Transverse colon (tissue), 4 donors: ENCODE measurements at regions not wholly inside any gene's neighbourhood (a gene's known extent, or its start where the extent isn't known, plus 50 kb on each side); places are given as distances from the start of the nearest gene placed in this dataset.

Source experiments
- DNase-seq: peaks from one replicate; pipeline ENCODE4 v3.0.0-alpha.2; 2019
- H3K27ac ChIP-seq, 4 donors: fragments of 200-600 bp; sonication (generic); 2 replicates each; pipeline ENCODE4 v1.5.1; 2016 to 2018; ENCODE audit warnings: inconsistent platforms in 4 of 4
- H3K27me3 ChIP-seq: fragments of 200-600 bp; sonication (generic); 2 replicates; pipeline ENCODE4 v1.5.1; 2017; ENCODE audit warnings: inconsistent platforms
- H3K36me3 ChIP-seq, 4 donors: fragments of 200-600 bp; sonication (generic); 2 replicates each; pipeline ENCODE4 v1.5.1; 2017 to 2019; ENCODE audit warnings: inconsistent platforms in 4 of 4
- H3K4me1 ChIP-seq, 4 donors: fragments of 200-600 bp; sonication (generic); 2 replicates each; pipeline ENCODE4 v1.5.1; 2017 to 2020; ENCODE audit warnings: inconsistent platforms in 4 of 4
- H3K4me3 ChIP-seq, 4 donors: fragments of 200-600 bp; sonication (generic); 1 replicate in 1 of 4; 2 replicates in 3 of 4; pipeline versions ENCODE4 v1.5.1 to v1.6.1; 2017 to 2019; ENCODE audit warnings: inconsistent platforms in 4 of 4
- H3K9me3 ChIP-seq, 2 donors: fragments of 200-600 bp; sonication (generic); 2 replicates each; pipeline ENCODE4 v1.5.1; 2017 to 2019; ENCODE audit warnings: inconsistent platforms in 2 of 2
- EP300 ChIP-seq: sonication (generic); formaldehyde crosslinking; IDR thresholded peaks from one replicate; pipeline ENCODE4 v1.6.1; 2017; ENCODE audit warnings: antibody characterized with exemption, low read depth
- POLR2A ChIP-seq: fragments of 450-650 bp; IDR thresholded peaks from one replicate; pipeline ENCODE4 v1.6.1; 2016; ENCODE audit warnings: antibody characterized with exemption, mild to moderate bottlenecking, moderate library complexity
- POLR2AphosphoS5 ChIP-seq, 3 donors: sonication (generic); formaldehyde crosslinking; IDR thresholded peaks; one replicate each; pipeline ENCODE4 v1.6.1; 2016; ENCODE audit warnings: antibody characterized with exemption in 3 of 3
- WGBS, 2 donors: methylation state at CpG; one replicate each; pipeline ENCODE4 v1.1.5; 2018; ENCODE audit warnings: low coverage in 1 of 2; 5-methylcytosine and 5-hydroxymethylcytosine counted together
- in situ Hi-C, 4 donors: fragments of 200-750 bp; cut with MboI; loops; one replicate each; pipeline versions ENCODE4 v1.15.0 to v1.15.1; 2017; ENCODE audit warnings: low sequenced_read_pairs in 3 of 4, low pct_ligation_motif_present in 1 of 4, low pct_unique_long_range_greater_than_20kb in 1 of 4
- intact Hi-C: fragments of 100-400 bp; cut with DNase I; formaldehyde crosslinking; loops from one replicate; pipeline ENCODE4 v1.15.1; 2023; ENCODE audit warnings: low total_unique reads
- TF ChIP-seq, protein P1 (sequence below), 5 experiments: fragments of 200-600 bp in 3 of 5; fragments of 450-650 bp in 2 of 5; sonication (generic) in 3 of 5; IDR thresholded peaks; 1 replicate in 2 of 5; 2 replicates in 3 of 5; pipeline ENCODE4 v1.5.1; 2016 to 2017; ENCODE audit warnings: antibody characterized with exemption in 5 of 5, inconsistent platforms in 3 of 5, mild to moderate bottlenecking in 2 of 5, moderate library complexity in 1 of 5

DNA sequence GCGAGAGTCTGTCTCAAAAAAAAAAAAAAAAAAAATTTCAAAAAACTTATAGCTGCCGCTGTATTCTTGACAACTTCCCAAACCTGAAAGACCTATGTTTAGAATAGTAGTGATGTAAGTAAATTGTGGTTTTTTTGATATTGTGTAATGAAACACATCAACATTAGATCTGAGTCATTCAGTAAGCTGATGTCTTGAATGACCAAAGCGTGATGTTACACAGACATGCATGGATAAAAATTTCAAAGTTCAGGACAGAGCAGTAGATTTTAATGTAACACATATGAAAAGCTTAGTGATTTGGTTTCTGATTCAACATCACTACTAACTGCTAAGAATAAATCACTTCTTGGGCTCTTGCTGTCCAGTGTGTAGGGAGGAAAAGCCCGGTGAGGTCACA is 69.3 kb upstream of the MEX3C start:
- H3K9me3 ChIP-seq, result no peaks in the 10 kb centered on the region
- H3K27me3 ChIP-seq, result no peaks in the 10 kb centered on the region
- in situ Hi-C loops (no loop called here), intact Hi-C loops (no loop called here)
- no peak for DNase-seq
- no peaks in the 10 kb centered on the region for H3K4me1 ChIP-seq
- TF ChIP-seq POLR2A (no peak), POLR2AphosphoS5 (IDR thresholded peaks at IDR 0.05) (no peak), EP300 (no peak)
- TF ChIP-seq, protein P1, sequence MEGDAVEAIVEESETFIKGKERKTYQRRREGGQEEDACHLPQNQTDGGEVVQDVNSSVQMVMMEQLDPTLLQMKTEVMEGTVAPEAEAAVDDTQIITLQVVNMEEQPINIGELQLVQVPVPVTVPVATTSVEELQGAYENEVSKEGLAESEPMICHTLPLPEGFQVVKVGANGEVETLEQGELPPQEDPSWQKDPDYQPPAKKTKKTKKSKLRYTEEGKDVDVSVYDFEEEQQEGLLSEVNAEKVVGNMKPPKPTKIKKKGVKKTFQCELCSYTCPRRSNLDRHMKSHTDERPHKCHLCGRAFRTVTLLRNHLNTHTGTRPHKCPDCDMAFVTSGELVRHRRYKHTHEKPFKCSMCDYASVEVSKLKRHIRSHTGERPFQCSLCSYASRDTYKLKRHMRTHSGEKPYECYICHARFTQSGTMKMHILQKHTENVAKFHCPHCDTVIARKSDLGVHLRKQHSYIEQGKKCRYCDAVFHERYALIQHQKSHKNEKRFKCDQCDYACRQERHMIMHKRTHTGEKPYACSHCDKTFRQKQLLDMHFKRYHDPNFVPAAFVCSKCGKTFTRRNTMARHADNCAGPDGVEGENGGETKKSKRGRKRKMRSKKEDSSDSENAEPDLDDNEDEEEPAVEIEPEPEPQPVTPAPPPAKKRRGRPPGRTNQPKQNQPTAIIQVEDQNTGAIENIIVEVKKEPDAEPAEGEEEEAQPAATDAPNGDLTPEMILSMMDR (IDR thresholded peaks at IDR 0.05), result no peak
- no peak overlapping the region for H3K4me3 ChIP-seq
- 72 to 74% methylated on average over 4 of the region's 4 CpGs for WGBS, 2 donors
- no peak overlapping the region for H3K27ac ChIP-seq
- H3K36me3 ChIP-seq, result no peaks in the 10 kb centered on the region

DNA sequence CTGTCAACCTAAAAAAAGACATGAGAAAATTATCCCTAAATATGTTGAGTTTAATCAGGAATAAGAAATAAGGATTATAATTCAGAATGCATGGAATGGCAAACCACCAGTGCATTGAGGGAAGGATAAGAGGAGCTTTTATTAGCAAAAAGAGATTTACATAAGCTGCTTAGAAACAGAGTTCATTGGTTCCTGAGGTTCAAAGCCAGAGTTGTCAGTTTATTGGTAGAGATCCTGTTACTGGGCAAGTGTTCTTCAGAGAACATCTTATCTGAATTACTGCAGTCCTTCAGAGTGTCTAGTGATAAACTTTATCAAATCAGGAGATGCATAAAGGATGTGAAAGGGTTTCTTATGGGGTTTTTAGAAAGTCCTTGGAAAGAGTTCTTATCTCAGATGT is 76.0 kb upstream of the MEX3C start:
- no peaks in the 10 kb centered on the region for H3K4me1 ChIP-seq
- no peaks in the 10 kb centered on the region for H3K9me3 ChIP-seq
- no peaks in the 10 kb centered on the region for H3K27me3 ChIP-seq
- in situ Hi-C loops (no loop called here), intact Hi-C loops (no loop called here)
- no peak overlapping the region for H3K4me3 ChIP-seq
- H3K36me3 ChIP-seq, result no peaks in the 10 kb centered on the region
- TF ChIP-seq POLR2AphosphoS5 (IDR thresholded peaks at IDR 0.05) (no peak), POLR2A (no peak), EP300 (no peak)
- TF ChIP-seq, protein P1 (IDR thresholded peaks at IDR 0.05), result no peak
- no peak overlapping the region for H3K27ac ChIP-seq
- DNase-seq, result no peak

DNA sequence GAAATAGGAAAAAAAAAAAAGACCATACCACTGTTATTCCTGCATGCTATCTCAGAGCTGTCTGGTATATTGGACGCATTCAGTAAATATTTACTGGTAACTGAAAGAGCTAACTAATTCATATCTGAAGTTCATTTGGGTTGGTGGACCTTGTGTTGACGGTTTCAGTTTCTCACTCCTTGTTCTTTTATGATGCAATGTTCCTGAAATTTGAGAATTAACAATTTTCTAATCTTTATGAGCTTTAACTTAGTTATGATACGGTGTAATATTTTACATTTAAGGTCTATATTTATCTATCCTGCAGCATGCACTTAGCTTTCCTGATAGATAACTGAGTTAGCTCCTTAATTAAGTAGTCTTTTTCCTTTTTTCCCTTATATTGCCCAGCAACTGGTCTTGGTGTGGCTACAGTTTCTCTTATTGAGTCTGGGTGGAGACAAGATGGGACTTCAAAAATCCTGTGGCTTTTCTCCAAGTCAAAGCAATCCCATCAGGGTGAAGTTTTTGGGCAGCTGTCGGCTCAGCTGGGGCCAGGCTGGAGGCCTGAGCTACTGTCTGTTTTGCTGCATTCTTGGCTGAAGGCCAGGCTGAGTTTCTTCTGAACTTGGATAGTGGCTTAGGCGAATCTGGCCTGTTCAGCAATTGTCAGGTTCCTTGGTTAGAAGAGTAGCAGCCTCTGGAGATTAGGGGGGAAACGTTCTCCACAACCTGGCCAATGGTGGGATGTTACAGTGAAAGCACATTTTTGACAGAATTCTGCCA is 78.4 kb upstream of the MEX3C start:
- in situ Hi-C loops, result no loop called here
- no peaks in the 10 kb centered on the region for H3K27me3 ChIP-seq
- no peak for TF ChIP-seq POLR2A
- TF ChIP-seq, protein P1 (IDR thresholded peaks at IDR 0.05), result no peak
- no peaks in the 10 kb centered on the region for H3K36me3 ChIP-seq
- H3K4me3 ChIP-seq, result no peak overlapping the region
- no peak overlapping the region for H3K27ac ChIP-seq
- intact Hi-C loops, result no loop called here
- no peaks in the 10 kb centered on the region for H3K9me3 ChIP-seq
- DNase-seq, result peak; percentile 20
- no peaks in the 10 kb centered on the region for H3K4me1 ChIP-seq
- 63 to 69% methylated on average over 5 to 6 of the region's 6 CpGs for WGBS, 2 donors

DNA sequence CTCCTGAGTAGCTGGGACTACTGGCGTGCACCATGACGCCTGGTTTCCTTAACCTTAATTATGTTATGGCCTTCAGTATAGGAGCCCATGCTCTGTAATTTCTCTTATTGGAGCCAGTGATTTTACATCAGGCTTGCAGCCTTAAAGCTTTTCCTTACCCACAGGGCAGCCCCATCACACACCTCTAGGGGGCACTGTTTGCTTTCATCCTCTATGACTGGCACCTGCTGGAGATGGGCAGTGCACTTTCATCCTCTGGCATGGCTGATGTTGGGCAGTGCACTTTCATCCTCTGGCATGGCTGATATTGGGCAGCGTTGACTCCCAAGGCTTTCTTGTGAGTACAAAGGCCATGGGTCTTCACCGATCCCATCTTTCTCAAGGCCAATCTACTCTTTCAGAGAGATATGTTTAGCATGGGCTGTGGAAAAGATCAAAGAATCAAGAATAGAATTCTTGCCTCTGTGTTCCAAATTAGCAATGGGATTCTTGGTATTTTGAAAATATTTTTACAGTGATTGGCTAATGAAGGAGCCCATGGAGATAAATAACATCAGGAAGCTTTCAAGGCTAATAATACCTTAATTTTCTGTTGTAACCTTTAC is 80.7 kb upstream of the MEX3C start:
- Histone ChIP-seq H3K27ac (no peak overlapping the region), H3K4me1 (no peaks in the 10 kb centered on the region), H3K9me3 (no peaks in the 10 kb centered on the region), H3K4me3 (no peak overlapping the region), H3K36me3 (no peaks in the 10 kb centered on the region), H3K27me3 (no peaks in the 10 kb centered on the region)
- DNase-seq, result peak; percentile 21
- WGBS, 2 donors, result 54 to 71% methylated on average over 2 to 4 of the region's 4 CpGs
- intact Hi-C loops, result no loop called here
- TF ChIP-seq POLR2A, result no peak
- TF ChIP-seq, protein P1 (IDR thresholded peaks at IDR 0.05), result peak in 4 of 5 experiments; percentile 14 to 36 (median 27)
- TF ChIP-seq EP300, result no peak
- in situ Hi-C loops, result no loop called here
